Fibroblast of pulmonary artery (primary cell): ENCODE measurements at regions not wholly inside any gene's neighbourhood (a gene's known extent, or its start where the extent isn't known, plus 50 kb on each side); places are given as distances from the start of the nearest gene placed in this dataset.

Source experiments
- DNase-seq: peaks from one replicate; pipeline ENCODE4 v3.0.0-alpha.2; 2010; ENCODE audit warnings: low read depth
- H3K4me3 ChIP-seq: replicated peaks from 2 replicates; pipeline ENCODE4 v1.5.1; 2011; ENCODE audit warnings: low read depth, mild to moderate bottlenecking, control low read depth, low read length, moderate library complexity
- TF ChIP-seq, protein P1 (sequence below): IDR thresholded peaks from 2 replicates; pipeline ENCODE4 v1.5.1; 2011; ENCODE audit warnings: mild to moderate bottlenecking, control low read depth, low read length, inconsistent platforms; ENCODE audit errors: missing control alignments

DNA sequence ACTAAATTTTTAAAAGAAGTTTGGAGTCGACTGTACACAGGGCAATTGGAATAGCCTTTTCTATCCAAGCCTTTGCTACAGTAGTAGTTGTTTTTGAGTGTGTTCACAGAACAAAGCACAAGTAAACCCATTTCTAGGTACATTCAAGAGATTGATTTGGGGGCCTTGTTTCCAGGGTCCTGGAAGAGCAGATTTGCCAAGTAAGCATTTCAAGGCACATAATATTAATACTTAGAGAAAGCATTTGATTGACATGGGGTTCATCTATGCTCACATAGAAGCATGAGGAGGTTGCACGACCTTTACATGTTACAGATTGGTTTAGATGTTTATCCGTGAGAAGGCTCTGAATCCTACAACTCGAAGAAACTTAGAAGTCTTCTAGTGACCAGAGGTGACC lies 324.1 kb downstream of the MYCN start:
- TF ChIP-seq, protein P1, sequence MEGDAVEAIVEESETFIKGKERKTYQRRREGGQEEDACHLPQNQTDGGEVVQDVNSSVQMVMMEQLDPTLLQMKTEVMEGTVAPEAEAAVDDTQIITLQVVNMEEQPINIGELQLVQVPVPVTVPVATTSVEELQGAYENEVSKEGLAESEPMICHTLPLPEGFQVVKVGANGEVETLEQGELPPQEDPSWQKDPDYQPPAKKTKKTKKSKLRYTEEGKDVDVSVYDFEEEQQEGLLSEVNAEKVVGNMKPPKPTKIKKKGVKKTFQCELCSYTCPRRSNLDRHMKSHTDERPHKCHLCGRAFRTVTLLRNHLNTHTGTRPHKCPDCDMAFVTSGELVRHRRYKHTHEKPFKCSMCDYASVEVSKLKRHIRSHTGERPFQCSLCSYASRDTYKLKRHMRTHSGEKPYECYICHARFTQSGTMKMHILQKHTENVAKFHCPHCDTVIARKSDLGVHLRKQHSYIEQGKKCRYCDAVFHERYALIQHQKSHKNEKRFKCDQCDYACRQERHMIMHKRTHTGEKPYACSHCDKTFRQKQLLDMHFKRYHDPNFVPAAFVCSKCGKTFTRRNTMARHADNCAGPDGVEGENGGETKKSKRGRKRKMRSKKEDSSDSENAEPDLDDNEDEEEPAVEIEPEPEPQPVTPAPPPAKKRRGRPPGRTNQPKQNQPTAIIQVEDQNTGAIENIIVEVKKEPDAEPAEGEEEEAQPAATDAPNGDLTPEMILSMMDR: no peak
- DNase-seq: no peak

DNA sequence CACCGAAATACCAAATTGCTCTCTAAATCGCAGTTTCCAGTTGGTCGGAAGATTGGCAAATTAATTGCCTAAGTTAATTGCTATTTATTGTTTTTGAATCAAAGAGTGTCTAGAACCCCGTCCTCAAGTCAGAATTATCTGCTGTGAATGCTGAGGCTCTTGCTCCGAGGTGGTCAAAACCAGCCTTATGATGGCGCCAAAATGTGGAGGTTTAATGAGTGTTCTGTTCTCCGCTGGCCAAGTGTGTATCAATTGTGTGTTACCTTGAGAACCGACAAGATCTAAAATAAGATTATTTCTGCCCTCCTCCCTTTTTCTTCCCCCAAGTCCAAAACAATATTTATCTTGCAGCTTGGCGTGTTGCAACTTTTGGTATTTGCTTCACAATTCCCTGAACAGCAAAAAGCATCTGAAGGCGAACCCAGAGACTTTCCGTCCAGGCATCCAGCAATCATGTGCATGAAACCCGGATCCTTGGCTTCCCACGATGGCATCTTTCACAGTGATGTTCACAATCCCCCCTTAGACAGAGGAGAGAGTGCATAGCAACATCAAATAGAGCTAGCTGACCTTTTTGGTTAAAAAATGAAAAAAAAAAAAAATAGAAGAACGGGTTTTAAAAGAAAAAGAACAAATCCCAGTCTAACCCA lies 323.0 kb downstream of the MYCN start:
- no peak for DNase-seq
- TF ChIP-seq, protein P1: no peak
- no peak overlapping the region for H3K4me3 ChIP-seq

More for the DNA sequence above, 324.1 kb downstream of the MYCN start:
- no peak overlapping the region for H3K4me3 ChIP-seq

DNA sequence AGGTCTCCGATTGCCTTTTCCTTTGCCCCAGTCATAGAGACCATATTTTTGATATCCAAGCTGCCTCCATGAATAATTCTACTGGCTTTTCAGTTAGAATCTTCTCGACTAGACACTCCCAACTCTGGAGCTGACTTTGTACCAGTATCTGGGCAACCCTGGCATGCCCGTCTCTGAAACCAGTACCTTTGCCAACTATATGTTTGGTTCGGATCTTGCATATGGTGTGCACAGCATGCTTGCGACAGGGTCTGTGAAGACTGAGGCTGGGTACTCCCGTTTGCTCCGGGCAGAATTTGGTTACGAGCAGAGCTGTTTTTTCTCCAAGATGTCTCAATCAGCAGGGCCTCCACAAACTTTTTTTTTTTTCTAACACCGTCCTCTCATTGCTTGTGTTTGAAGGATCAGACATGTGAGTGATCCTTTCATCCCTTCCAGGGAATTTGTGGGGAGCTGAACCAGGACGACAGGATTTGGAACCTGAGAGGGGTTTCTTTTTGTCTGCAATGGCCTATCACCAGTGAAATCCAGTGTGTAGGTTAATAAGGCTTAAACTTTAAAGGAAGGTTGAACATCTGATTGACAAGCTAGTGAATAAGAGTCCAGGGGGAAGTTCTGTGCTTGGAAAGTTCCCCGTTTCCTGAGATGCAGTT lies 322.3 kb downstream of the MYCN start:
- H3K4me3 ChIP-seq: no peak overlapping the region
- TF ChIP-seq, protein P1: no peak
- no peak for DNase-seq

DNA sequence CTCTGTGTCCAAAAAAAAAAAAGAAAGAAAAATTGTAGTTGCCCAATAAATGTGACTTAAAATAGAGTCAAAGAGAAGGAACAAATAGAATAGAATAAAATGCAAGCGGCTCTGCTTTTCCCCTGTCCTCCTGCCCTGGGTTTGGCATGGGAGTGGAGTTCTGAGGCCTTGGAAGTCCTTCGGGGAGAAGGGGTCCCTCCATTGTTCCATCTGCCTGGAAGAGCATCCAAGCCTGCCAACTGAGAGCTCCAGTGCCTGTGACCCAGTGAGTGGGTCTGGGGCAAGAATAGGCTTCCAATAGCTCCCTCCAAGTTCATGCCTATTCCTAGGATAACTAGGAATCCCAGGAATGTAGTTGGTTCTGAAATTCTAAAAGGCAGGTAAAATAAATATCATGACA lies 321.4 kb downstream of the MYCN start:
- TF ChIP-seq, protein P1: no peak
- no peak for DNase-seq
- no peak overlapping the region for H3K4me3 ChIP-seq

DNA sequence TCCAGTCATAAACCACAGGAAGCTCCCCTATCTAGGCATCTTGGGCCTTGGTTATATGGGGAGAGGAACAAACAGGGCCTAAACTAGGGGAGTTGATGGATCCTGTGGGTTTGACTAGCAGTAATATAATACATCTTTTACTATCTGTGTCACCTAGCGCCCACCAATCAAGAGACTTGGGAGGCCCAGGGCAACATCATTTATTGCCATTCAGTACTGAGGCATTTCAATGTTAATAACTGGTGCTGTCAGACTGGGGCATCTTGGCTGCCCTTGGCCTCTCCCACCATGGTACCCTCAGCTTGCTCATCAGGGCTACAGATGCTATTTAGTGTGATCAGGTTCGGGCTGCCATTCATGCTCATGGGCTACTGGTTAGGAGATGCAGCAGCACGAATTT lies 320.7 kb downstream of the MYCN start:
- no peak for DNase-seq
- TF ChIP-seq, protein P1: no peak

DNA sequence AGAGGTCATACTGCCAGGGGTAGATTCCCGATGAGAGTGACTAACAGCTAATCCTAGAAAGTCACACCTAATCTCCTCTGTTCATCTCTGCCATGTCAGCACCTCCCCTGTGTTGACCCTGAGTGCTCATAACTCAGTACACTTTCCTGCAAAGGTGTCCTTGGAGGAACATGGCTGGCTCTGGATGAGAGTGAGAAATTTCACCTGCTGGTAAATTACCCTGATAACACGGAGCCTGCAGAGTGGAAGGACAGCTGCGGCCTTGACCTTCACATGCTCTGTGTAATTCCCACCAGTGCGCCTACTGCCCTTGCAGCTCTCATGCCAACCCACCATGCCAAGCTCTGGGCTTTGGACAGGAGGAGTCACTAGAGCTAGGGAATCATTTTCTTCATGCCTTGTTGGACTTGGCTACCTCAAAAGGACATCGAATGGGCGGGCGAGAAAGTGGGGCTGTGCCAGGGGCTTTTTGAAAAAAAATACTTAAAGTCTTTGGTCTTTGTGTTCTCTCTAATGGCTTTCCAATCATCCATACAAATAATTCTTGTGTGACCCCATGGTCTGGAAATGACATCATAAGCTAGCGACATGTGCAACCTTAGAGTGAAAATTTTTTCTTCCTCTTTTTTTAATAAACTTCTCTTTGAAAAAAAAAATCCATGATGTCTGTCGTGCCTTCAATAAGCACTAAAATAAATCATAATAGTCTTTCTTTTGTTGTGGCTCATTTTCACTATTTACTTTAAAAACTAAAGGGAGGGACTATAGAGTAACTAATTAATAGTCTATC lies 319.9 kb downstream of the MYCN start:
- no peak for DNase-seq
- TF ChIP-seq, protein P1: no peak
- no peak overlapping the region for H3K4me3 ChIP-seq

More for the DNA sequence above, 320.7 kb downstream of the MYCN start:
- no peak overlapping the region for H3K4me3 ChIP-seq
